H9 (cell line): ENCODE measurements at regions not wholly inside any gene's neighbourhood (a gene's known extent, or its start where the extent isn't known, plus 50 kb on each side); places are given as distances from the start of the nearest gene placed in this dataset.

Experiments
- DNase-seq: peaks from one replicate; pipeline ENCODE4 v3.0.0-alpha.2; 2017
- H2AFZ ChIP-seq: one replicate; pipeline ENCODE4 v1.6.1; 2013; ENCODE audit warnings: mild to moderate bottlenecking, low read length, control low read depth, moderate library complexity
- H2AK5ac ChIP-seq: 2 replicates; pipeline ENCODE4 v1.6.1; 2013; ENCODE audit warnings: low read length, control low read depth, mixed read lengths; ENCODE audit not compliant: insufficient read length
- H2BK120ac ChIP-seq: one replicate; pipeline ENCODE4 v1.6.1; 2013; ENCODE audit warnings: low read depth, mild to moderate bottlenecking, low read length, control low read depth, inconsistent platforms; ENCODE audit not compliant: poor library complexity, severe bottlenecking
- H2BK12ac ChIP-seq: 2 replicates; pipeline ENCODE4 v1.6.1; 2013; ENCODE audit warnings: low read length, control low read depth, mixed read lengths, low read depth; ENCODE audit not compliant: insufficient read length
- H2BK15ac ChIP-seq: 2 replicates; pipeline ENCODE4 v1.6.1; 2013; ENCODE audit warnings: low read depth, low read length, control low read depth
- H2BK20ac ChIP-seq: one replicate; pipeline ENCODE4 v1.6.1; 2013; ENCODE audit warnings: low read depth, mild to moderate bottlenecking, low read length, control low read depth, inconsistent platforms; ENCODE audit not compliant: poor library complexity, severe bottlenecking
- H2BK5ac ChIP-seq: 2 replicates; pipeline ENCODE4 v1.6.1; 2013; ENCODE audit warnings: low read length, control low read depth, mixed read lengths; ENCODE audit not compliant: insufficient read length
- H3K14ac ChIP-seq: 2 replicates; pipeline ENCODE4 v1.6.1; 2013; ENCODE audit warnings: low read length, control low read depth; ENCODE audit not compliant: insufficient read depth
- H3K18ac ChIP-seq: 2 replicates; pipeline ENCODE4 v1.6.1; 2013; ENCODE audit warnings: low read depth, mild to moderate bottlenecking, mixed read lengths, low read length, control low read depth; ENCODE audit not compliant: insufficient read length
- H3K23ac ChIP-seq: 2 replicates; pipeline ENCODE4 v1.6.1; 2013; ENCODE audit warnings: low read length, control low read depth, mixed read lengths, low read depth; ENCODE audit not compliant: insufficient read length
- H3K23me2 ChIP-seq: 2 replicates; pipeline ENCODE4 v1.6.1; 2013; ENCODE audit warnings: low read depth, mild to moderate bottlenecking, mixed read lengths, low read length, control low read depth; ENCODE audit not compliant: insufficient read length, poor library complexity, severe bottlenecking
- H3K27ac ChIP-seq: 2 replicates; pipeline ENCODE4 v1.5.1; 2013; ENCODE audit warnings: low read length, control low read depth, mixed read lengths, low read depth; ENCODE audit not compliant: insufficient read length
- H3K27me3 ChIP-seq: 2 replicates; pipeline ENCODE4 v1.6.1; 2013; ENCODE audit warnings: low read length, control low read depth, inconsistent platforms; ENCODE audit not compliant: insufficient read depth
- H3K4ac ChIP-seq: 2 replicates; pipeline ENCODE4 v1.6.1; 2013; ENCODE audit warnings: low read depth, mild to moderate bottlenecking, control low read depth, inconsistent platforms, low read length, moderate library complexity
- H3K4me1 ChIP-seq: 2 replicates; pipeline ENCODE4 v1.6.1; 2013; ENCODE audit warnings: low read length, control low read depth, inconsistent platforms; ENCODE audit not compliant: insufficient read depth
- H3K4me2 ChIP-seq: 2 replicates; pipeline ENCODE4 v1.6.1; 2013; ENCODE audit warnings: low read length, control low read depth, mixed read lengths; ENCODE audit not compliant: insufficient read length, insufficient read depth
- H3K56ac ChIP-seq: 2 replicates; pipeline ENCODE4 v1.6.1; 2013; ENCODE audit warnings: low read depth, mild to moderate bottlenecking, mixed read lengths, low read length, control low read depth; ENCODE audit not compliant: insufficient read length
- H3K79me1 ChIP-seq: 2 replicates; pipeline ENCODE4 v1.6.1; 2013; ENCODE audit warnings: low read depth, mild to moderate bottlenecking, moderate library complexity, low read length, control low read depth, inconsistent platforms; ENCODE audit not compliant: insufficient read depth, poor library complexity, severe bottlenecking
- H3K79me2 ChIP-seq: 2 replicates; pipeline ENCODE4 v1.6.1; 2013; ENCODE audit warnings: low read length, control low read depth, inconsistent platforms; ENCODE audit not compliant: insufficient read depth
- H3K9ac ChIP-seq: 2 replicates; pipeline ENCODE4 v1.6.1; 2013; ENCODE audit warnings: low read length, control low read depth, mixed read lengths; ENCODE audit not compliant: insufficient read length; ENCODE audit errors: extremely low read depth
- H3K9me3 ChIP-seq: one replicate; pipeline ENCODE4 v1.6.1; 2013; ENCODE audit warnings: low read depth, low read length, inconsistent platforms; ENCODE audit not compliant: control insufficient read depth
- H3T11ph ChIP-seq: one replicate; pipeline ENCODE4 v1.6.1; 2013; ENCODE audit warnings: mild to moderate bottlenecking, low read length, control low read depth, inconsistent platforms
- H4K20me1 ChIP-seq: one replicate; pipeline ENCODE4 v1.6.1; 2013; ENCODE audit not compliant: control insufficient read depth, insufficient read length, insufficient read depth
- H4K5ac ChIP-seq: 2 replicates; pipeline ENCODE4 v1.6.1; 2013; ENCODE audit warnings: low read depth, mild to moderate bottlenecking, mixed read lengths, low read length, control low read depth; ENCODE audit not compliant: insufficient read length
- H4K8ac ChIP-seq: replicated peaks from 2 replicates; pipeline ENCODE4 v1.6.1; 2013; ENCODE audit warnings: low read length, control low read depth, mixed read lengths, low read depth; ENCODE audit not compliant: insufficient read length
- H4K91ac ChIP-seq: 2 replicates; pipeline ENCODE4 v1.6.1; 2013; ENCODE audit warnings: low read depth, mild to moderate bottlenecking, moderate library complexity, mixed read lengths, low read length, control low read depth; ENCODE audit not compliant: insufficient read length
- H3K27ac Mint-ChIP-seq, 3 experiments: 2 replicates in 2 of 3; 3 replicates in 1 of 3; pipeline ENCODE4 v1.8.0; 2020 to 2021; ENCODE audit warnings: mixed read lengths in 3 of 3, mild to moderate bottlenecking in 1 of 3, moderate library complexity in 1 of 3
- H3K27me3 Mint-ChIP-seq: 2 replicates; pipeline ENCODE4 v1.8.0; 2021; ENCODE audit warnings: low read depth, mild to moderate bottlenecking, moderate library complexity, mixed read lengths
- H3K36me3 Mint-ChIP-seq, 3 experiments: 2 replicates in 2 of 3; 3 replicates in 1 of 3; pipeline ENCODE4 v1.8.0; 2020 to 2021; ENCODE audit warnings: low read depth in 3 of 3, mixed read lengths in 3 of 3; ENCODE audit not compliant: insufficient read depth in 1 of 3
- H3K4me1 Mint-ChIP-seq, 2 experiments: 2 replicates each; pipeline ENCODE4 v1.8.0; 2020; ENCODE audit warnings: mixed read lengths in 2 of 2
- H3K4me3 Mint-ChIP-seq, 2 experiments: 2 replicates in 1 of 2; 3 replicates in 1 of 2; pipeline ENCODE4 v1.8.0; 2020 to 2021; ENCODE audit warnings: mild to moderate bottlenecking in 2 of 2, mixed read lengths in 2 of 2, moderate library complexity in 1 of 2
- H3K9me3 Mint-ChIP-seq, 2 experiments: 2 replicates in 1 of 2; 3 replicates in 1 of 2; pipeline ENCODE4 v1.8.0; 2020; ENCODE audit warnings: mild to moderate bottlenecking in 2 of 2, mixed read lengths in 2 of 2, moderate library complexity in 1 of 2
- WGBS: extraction: QIAGEN DNeasy Blood & Tissue Kit; methylation state at CpG from one replicate; pipeline ENCODE4 v1.1.7; 2013; ENCODE audit warnings: missing lambda C conversion rate, low lambda C conversion rate, mixed read lengths; ENCODE audit not compliant: insufficient read length; ENCODE audit errors: extremely low coverage; 5-methylcytosine and 5-hydroxymethylcytosine counted together
- TF ChIP-seq, protein P1 (sequence below): fragments of 200-600 bp; sonication (generic); conservative IDR thresholded peaks from 3 replicates; pipeline ENCODE4 v1.8.0; 2021; ENCODE audit warnings: antibody characterized with exemption, mild to moderate bottlenecking

DNA sequence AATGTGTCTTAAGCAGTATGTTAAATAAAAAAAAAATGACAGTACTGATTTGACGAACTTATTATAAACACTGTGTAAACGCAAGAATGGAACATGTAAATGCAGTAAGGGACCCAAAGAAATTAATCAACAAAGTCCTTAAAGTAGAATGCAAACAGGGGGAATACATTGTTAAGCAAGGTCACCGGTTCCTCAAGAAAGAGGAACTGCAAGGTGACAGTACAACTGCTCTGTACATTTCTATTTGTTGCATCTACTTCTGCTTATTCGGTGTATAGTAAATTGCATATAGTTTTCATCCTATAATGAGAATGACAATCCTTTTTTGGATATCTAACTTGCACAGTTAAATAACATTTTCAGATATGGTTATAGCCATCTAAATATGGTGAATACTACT lies 387.0 kb upstream of the SEMA3D start:
- TF ChIP-seq, protein P1, sequence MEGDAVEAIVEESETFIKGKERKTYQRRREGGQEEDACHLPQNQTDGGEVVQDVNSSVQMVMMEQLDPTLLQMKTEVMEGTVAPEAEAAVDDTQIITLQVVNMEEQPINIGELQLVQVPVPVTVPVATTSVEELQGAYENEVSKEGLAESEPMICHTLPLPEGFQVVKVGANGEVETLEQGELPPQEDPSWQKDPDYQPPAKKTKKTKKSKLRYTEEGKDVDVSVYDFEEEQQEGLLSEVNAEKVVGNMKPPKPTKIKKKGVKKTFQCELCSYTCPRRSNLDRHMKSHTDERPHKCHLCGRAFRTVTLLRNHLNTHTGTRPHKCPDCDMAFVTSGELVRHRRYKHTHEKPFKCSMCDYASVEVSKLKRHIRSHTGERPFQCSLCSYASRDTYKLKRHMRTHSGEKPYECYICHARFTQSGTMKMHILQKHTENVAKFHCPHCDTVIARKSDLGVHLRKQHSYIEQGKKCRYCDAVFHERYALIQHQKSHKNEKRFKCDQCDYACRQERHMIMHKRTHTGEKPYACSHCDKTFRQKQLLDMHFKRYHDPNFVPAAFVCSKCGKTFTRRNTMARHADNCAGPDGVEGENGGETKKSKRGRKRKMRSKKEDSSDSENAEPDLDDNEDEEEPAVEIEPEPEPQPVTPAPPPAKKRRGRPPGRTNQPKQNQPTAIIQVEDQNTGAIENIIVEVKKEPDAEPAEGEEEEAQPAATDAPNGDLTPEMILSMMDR, result no peak
- Mint-ChIP-seq H3K36me3 (no peaks in the 10 kb centered on the region), H3K27me3 (no peaks in the 10 kb centered on the region), H3K4me3 (no peak overlapping the region), H3K27ac (no peak overlapping the region), H3K4me1 (no peaks in the 10 kb centered on the region), H3K9me3 (no peaks in the 10 kb centered on the region)
- Histone ChIP-seq H3K4me1 (no peaks in the 10 kb centered on the region), H3K18ac (no peak overlapping the region), H3T11ph (no peak overlapping the region), H3K23me2 (no peaks in the 10 kb centered on the region), H3K14ac (no peak overlapping the region), H3K9ac (no peak overlapping the region), H3K4me2 (no peak overlapping the region), H2BK20ac (no peak overlapping the region), H4K5ac (no peak overlapping the region), H4K91ac (no peak overlapping the region), H3K79me2 (no peaks in the 10 kb centered on the region), H3K9me3 (no peaks in the 10 kb centered on the region), H2BK120ac (no peak overlapping the region), H2BK15ac (no peak overlapping the region), H3K79me1 (no peaks in the 10 kb centered on the region), H3K27ac (no peak overlapping the region), H2BK12ac (no peak overlapping the region), H2AK5ac (no peak overlapping the region), H2BK5ac (no peak overlapping the region), H4K8ac (no peak overlapping the region), H3K4ac (no peak overlapping the region), H4K20me1 (no peaks in the 10 kb centered on the region), H3K23ac (no peak overlapping the region), H2AFZ (no peak overlapping the region), H3K56ac (no peak overlapping the region), H3K27me3 (no peaks in the 10 kb centered on the region)
- no peak for DNase-seq
- WGBS, result no CpG with 5 or more reads among the region's 4 CpGs
